K562 (cell line): ENCODE measurements at regions not wholly inside any gene's neighbourhood (a gene's known extent, or its start where the extent isn't known, plus 50 kb on each side); places are given as distances from the start of the nearest gene placed in this dataset.

Experiments
- ATAC-seq: fragments of 200-7000 bp; cut with Tn5 transposase; 3 replicates; pipeline ENCODE4 v1.9.1; 2020; ENCODE audit warnings: moderate library complexity
- BruUV-seq: library from RNA; stranded (reverse); fragments of 400-500 nt; replicated peaks from 2 replicates; lab custom pipeline; 2021; lab: Mats Ljungman, UMichigan
- CTCF ChIA-PET: fragments of 300-600 bp; formaldehyde crosslinking; extraction: SDS; loops from one replicate; lab custom pipeline; 2021; ENCODE audit warnings: low intra/inter-chr PET ratio; lab: Yijun Ruan, JAX
- POLR2A ChIA-PET: fragments of 300-600, 350-650 bp; sonication (Branson Sonifier 250); formaldehyde crosslinking; extraction: SDS; loops from one replicate; lab custom pipeline; 2021; ENCODE audit warnings: antibody characterized with exemption, inconsistent platforms; lab: Yijun Ruan, JAX
- DNase-seq, 4 experiments: peaks; one replicate each; pipeline versions ENCODE4 v3.0.0 to v3.0.0-alpha.2; 2011 to 2018; ENCODE audit warnings: low spot score in 3 of 4, mixed read lengths in 3 of 4; ENCODE audit errors: extremely low read depth in 1 of 4
- FAIRE-seq: peaks from 2 replicates; lab custom pipeline; 2011; peaks lifted over from hg19 to GRCh38; lab: Jason Lieb, UNC
- H2AFZ ChIP-seq: 2 replicates; pipeline ENCODE4 v1.6.0; 2011; ENCODE audit warnings: low read depth, low read length, control low read depth, inconsistent platforms
- H3K27ac ChIP-seq: fragments of 200-600 bp; 3 replicates; pipeline ENCODE4 v1.8.0; 2011; ENCODE audit warnings: low read depth, mild to moderate bottlenecking, control low read depth, inconsistent platforms, low read length, moderate library complexity, mixed read lengths; ENCODE audit errors: extremely low read depth
- H3K27me3 ChIP-seq, 2 experiments: fragments of 300-600 bp in 1 of 2; 2 replicates in 1 of 2; 3 replicates in 1 of 2; pipeline versions ENCODE4 v1.6.0 to v1.8.0; 2011; ENCODE audit warnings: inconsistent platforms in 2 of 2, low read length in 2 of 2, mild to moderate bottlenecking in 1 of 2, mixed read lengths in 1 of 2, moderate library complexity in 1 of 2; ENCODE audit not compliant: control insufficient read depth in 2 of 2, insufficient read depth in 2 of 2
- H3K36me3 ChIP-seq: fragments of 300-600 bp; 3 replicates; pipeline ENCODE4 v1.8.0; 2011; ENCODE audit warnings: mild to moderate bottlenecking, low read length, inconsistent platforms; ENCODE audit not compliant: control insufficient read depth, insufficient read depth
- H3K4me1 ChIP-seq, 2 experiments: fragments of 200-600 bp in 1 of 2; replicated peaks in 1 of 2; 2 replicates in 1 of 2; 3 replicates in 1 of 2; pipeline versions ENCODE4 v1.5.1 to v1.8.0; 2011; ENCODE audit warnings: inconsistent platforms in 2 of 2, low read length in 2 of 2, mild to moderate bottlenecking in 1 of 2, mixed read lengths in 1 of 2, moderate library complexity in 1 of 2; ENCODE audit not compliant: control insufficient read depth in 2 of 2, insufficient read depth in 2 of 2
- H3K4me2 ChIP-seq: 2 replicates; pipeline ENCODE4 v1.6.1; 2011; ENCODE audit warnings: low read length, control low read depth, inconsistent platforms, mixed read lengths; ENCODE audit not compliant: insufficient read depth
- H3K4me3 ChIP-seq: fragments of 200-600 bp; sonication (generic), shearing (Covaris generic); 2 replicates; pipeline ENCODE4 v1.5.1; 2016; ENCODE audit warnings: control low read depth, inconsistent platforms
- H3K79me2 ChIP-seq: fragments of 200-600 bp; 3 replicates; pipeline ENCODE4 v1.8.0; 2011; ENCODE audit warnings: low read length, inconsistent platforms; ENCODE audit not compliant: control insufficient read depth, insufficient read depth
- H3K9ac ChIP-seq, 2 experiments: 2 replicates each; pipeline versions ENCODE4 v1.6.0 to v1.6.1; 2011; ENCODE audit warnings: low read depth in 2 of 2, low read length in 2 of 2, control low read depth in 1 of 2, inconsistent platforms in 1 of 2, mild to moderate bottlenecking in 1 of 2, mixed read lengths in 1 of 2; ENCODE audit not compliant: insufficient read depth in 1 of 2
- H3K9me1 ChIP-seq: one replicate; pipeline ENCODE4 v1.6.0; 2011; ENCODE audit warnings: inconsistent platforms, mild to moderate bottlenecking, low read length, moderate library complexity; ENCODE audit not compliant: control insufficient read depth, insufficient read depth
- H3K9me3 ChIP-seq: replicated peaks from 2 replicates; pipeline ENCODE4 v1.5.1; 2011; ENCODE audit warnings: low read depth, low read length, inconsistent platforms; ENCODE audit not compliant: control insufficient read depth, insufficient read depth
- H4K20me1 ChIP-seq: replicated peaks from 2 replicates; pipeline ENCODE4 v1.6.1; 2011; ENCODE audit warnings: low read length, inconsistent platforms, mixed read lengths; ENCODE audit not compliant: control insufficient read depth, insufficient read depth
- HNRNPK ChIP-seq: fragments of 200-400 bp; formaldehyde crosslinking; IDR thresholded peaks from one replicate; pipeline ENCODE4 v1.6.1; 2018; ENCODE audit warnings: mild to moderate bottlenecking, low read depth, low read length; ENCODE audit not compliant: poor library complexity, severe bottlenecking
- NELFE ChIP-seq: IDR thresholded peaks from 2 replicates; pipeline ENCODE4 v1.6.1; 2011; ENCODE audit warnings: mild to moderate bottlenecking; ENCODE audit not compliant: insufficient read depth, insufficient read length
- OTX1 ChIP-seq: fragments of 450-650 bp; formaldehyde crosslinking; IDR thresholded peaks from 2 replicates; pipeline ENCODE4 v1.4.0; 2022; ENCODE audit warnings: mild to moderate bottlenecking
- ZBTB9 ChIP-seq: fragments of 450-650 bp; formaldehyde crosslinking; IDR thresholded peaks from 2 replicates; pipeline ENCODE4 v1.4.0; 2020; ENCODE audit warnings: mild to moderate bottlenecking, moderate library complexity
- ZNF584 ChIP-seq: fragments of 200-800 bp; sonication (Bioruptor generic); IDR thresholded peaks from 2 replicates; pipeline ENCODE4 v1.6.1; 2016; ENCODE audit warnings: low read depth, mild to moderate bottlenecking, missing genetic modification characterization, missing compliant biosample characterization
- WGBS: fragments of 100-300 bp; shearing (Covaris generic); methylation state at CpG from one replicate; pipeline ENCODE4 v1.1.6; 2016; ENCODE audit warnings: low coverage, mixed read lengths; ENCODE audit not compliant: insufficient coverage; ENCODE audit errors: missing lambda C conversion rate; 5-methylcytosine and 5-hydroxymethylcytosine counted together
- in situ Hi-C: fragments of 300-500 bp; cut with MboI; formaldehyde crosslinking; loops from 4 replicates; pipeline ENCODE4 v1.15.0; 2018; ENCODE audit warnings: inconsistent platforms, mixed read lengths
- intact Hi-C: fragments of 100-400 bp; cut with micrococcal nuclease; formaldehyde crosslinking; loops from 2 replicates; pipeline ENCODE4 v1.14.2; 2022

- Histone ChIP-seq H3K9me3 (no peaks in the 10 kb centered on the region), H4K20me1 (no peaks in the 10 kb centered on the region), H3K4me1 (no peaks in the 10 kb centered on the region), H3K36me3 (no peaks in the 10 kb centered on the region), H3K9ac (no peak overlapping the region), H2AFZ (no peak overlapping the region), H3K4me3 (no peak overlapping the region), H3K27ac (no peak overlapping the region), H3K27me3 (no peaks in the 10 kb centered on the region), H3K4me2 (no peak overlapping the region), H3K79me2 (no peaks in the 10 kb centered on the region), H3K9me1 (no peaks in the 10 kb centered on the region)
- POLR2A ChIA-PET: no interaction called here
- ATAC-seq (no peak), FAIRE-seq (no peak), DNase-seq (no peak)
- TF ChIP-seq HNRNPK (no peak), ZBTB9 (no peak), OTX1 (CRISPR knock-in tag) (no peak), NELFE (no peak), ZNF584 (CRISPR knock-in tag) (no peak)
- no TSS peak for BruUV-seq
- CTCF ChIA-PET: no interaction called here
- in situ Hi-C loops (no loop called here), intact Hi-C loops (no loop called here)
- WGBS: 0% methylated on average over 2 of the region's 2 CpGs
Measured at GRCh38 chr1:96944432-96945092, 223.0 kb downstream of the PTBP2 start.
